ENCODE measurements at regions not wholly inside any gene's neighbourhood (a gene's known extent, or its start where the extent isn't known, plus 50 kb on each side); places are given as distances from the start of the nearest gene placed in this dataset.

GRCh38 chr4:38190717-38191178 is 230.6 kb downstream of the PTTG2 start:
- TF ChIP-seq CTCF (IDR thresholded peaks at IDR 0.05) (no peak), POLR2A (IDR thresholded peaks at IDR 0.05) (no peak)
